Caco-2 (cell line): ENCODE measurements at regions not wholly inside any gene's neighbourhood (a gene's known extent, or its start where the extent isn't known, plus 50 kb on each side); places are given as distances from the start of the nearest gene placed in this dataset.

ENCODE experiments used
- BruUV-seq: library from RNA; stranded (reverse); fragments of 400-500 nt; replicated peaks from 2 replicates; lab custom pipeline; 2021; lab: Mats Ljungman, UMichigan
- CTCF ChIA-PET: fragments of 300-600 bp; sonication (Branson Sonifier 250); formaldehyde crosslinking; loops from one replicate; lab custom pipeline; 2022; ENCODE audit warnings: antibody characterized with exemption; lab: Charles Lee
- POLR2A ChIA-PET: fragments of 300-600 bp; sonication (Branson Sonifier 250); formaldehyde crosslinking; loops from one replicate; lab custom pipeline; 2022; ENCODE audit warnings: antibody characterized with exemption; lab: Charles Lee
- DNase-seq, 2 experiments: peaks; one replicate each; pipeline versions ENCODE4 v3.0.0 to v3.0.0-alpha.2; 2020 to 2022
- H3K27me3 ChIP-seq: replicated peaks from 2 replicates; pipeline ENCODE4 v1.6.0; 2011; ENCODE audit warnings: low read length; ENCODE audit not compliant: control insufficient read depth, insufficient read depth
- H3K36me3 ChIP-seq: 2 replicates; pipeline ENCODE4 v1.5.1; 2011; ENCODE audit warnings: low read length; ENCODE audit not compliant: control insufficient read depth, insufficient read depth
- H3K4me1 ChIP-seq: fragments of 250-450 bp; sonication (Bioruptor Pico); 2 replicates; pipeline ENCODE4 v1.5.1; 2020; ENCODE audit warnings: mild to moderate bottlenecking
- H3K4me3 ChIP-seq: 2 replicates; pipeline ENCODE4 v1.5.1; 2011; ENCODE audit warnings: low read depth, mild to moderate bottlenecking, control low read depth, low read length
- H3K9me3 ChIP-seq: fragments of 250-450 bp; sonication (Bioruptor Pico); 2 replicates; pipeline ENCODE4 v1.5.1; 2020; ENCODE audit warnings: mild to moderate bottlenecking, moderate library complexity
- H3K27ac Mint-ChIP-seq: one replicate; pipeline ENCODE4 v1.8.0; 2022; ENCODE audit warnings: mixed read lengths; ENCODE audit not compliant: unreplicated experiment
- H3K27me3 Mint-ChIP-seq: one replicate; pipeline ENCODE4 v1.8.0; 2022; ENCODE audit warnings: mixed read lengths; ENCODE audit not compliant: insufficient read depth, unreplicated experiment
- H3K36me3 Mint-ChIP-seq: one replicate; pipeline ENCODE4 v1.8.0; 2022; ENCODE audit warnings: mild to moderate bottlenecking, mixed read lengths; ENCODE audit not compliant: insufficient read depth, unreplicated experiment
- H3K4me1 Mint-ChIP-seq: one replicate; pipeline ENCODE4 v1.8.0; 2022; ENCODE audit warnings: low read depth, mixed read lengths; ENCODE audit not compliant: unreplicated experiment
- H3K4me3 Mint-ChIP-seq: one replicate; pipeline ENCODE4 v1.8.0; 2022; ENCODE audit warnings: mild to moderate bottlenecking, moderate library complexity, mixed read lengths; ENCODE audit not compliant: unreplicated experiment
- H3K9me3 Mint-ChIP-seq: one replicate; pipeline ENCODE4 v1.8.0; 2022; ENCODE audit warnings: mixed read lengths; ENCODE audit not compliant: unreplicated experiment
- intact Hi-C: fragments of 100-400 bp; cut with micrococcal nuclease; formaldehyde crosslinking; loops from one replicate; pipeline ENCODE4 v1.10.0; 2022; ENCODE audit not compliant: unreplicated experiment
- TF ChIP-seq, protein P1 (sequence below), 2 experiments: fragments of 200-600 bp in 1 of 2; IDR thresholded peaks; 1 replicate in 1 of 2; 2 replicates in 1 of 2; pipeline versions ENCODE4 v1.5.1 to v1.8.0; 2011 to 2022; ENCODE audit warnings: antibody characterized with exemption in 1 of 2, control low read depth in 1 of 2, inconsistent platforms in 1 of 2, low read depth in 1 of 2, low read length in 1 of 2, mild to moderate bottlenecking in 1 of 2, moderate library complexity in 1 of 2; ENCODE audit not compliant: insufficient read depth in 1 of 2, severe bottlenecking in 1 of 2, unreplicated experiment in 1 of 2

- no peak for DNase-seq
- no peaks in the 10 kb centered on the region for H3K27me3 ChIP-seq
- POLR2A ChIA-PET, result no interaction called here
- no peaks in the 10 kb centered on the region for H3K9me3 Mint-ChIP-seq
- H3K4me1 ChIP-seq, result no peaks in the 10 kb centered on the region
- CTCF ChIA-PET, result no interaction called here
- no peaks in the 10 kb centered on the region for H3K27me3 Mint-ChIP-seq
- H3K36me3 Mint-ChIP-seq, result no peaks in the 10 kb centered on the region
- H3K4me1 Mint-ChIP-seq, result no peaks in the 10 kb centered on the region
- TF ChIP-seq, protein P1, sequence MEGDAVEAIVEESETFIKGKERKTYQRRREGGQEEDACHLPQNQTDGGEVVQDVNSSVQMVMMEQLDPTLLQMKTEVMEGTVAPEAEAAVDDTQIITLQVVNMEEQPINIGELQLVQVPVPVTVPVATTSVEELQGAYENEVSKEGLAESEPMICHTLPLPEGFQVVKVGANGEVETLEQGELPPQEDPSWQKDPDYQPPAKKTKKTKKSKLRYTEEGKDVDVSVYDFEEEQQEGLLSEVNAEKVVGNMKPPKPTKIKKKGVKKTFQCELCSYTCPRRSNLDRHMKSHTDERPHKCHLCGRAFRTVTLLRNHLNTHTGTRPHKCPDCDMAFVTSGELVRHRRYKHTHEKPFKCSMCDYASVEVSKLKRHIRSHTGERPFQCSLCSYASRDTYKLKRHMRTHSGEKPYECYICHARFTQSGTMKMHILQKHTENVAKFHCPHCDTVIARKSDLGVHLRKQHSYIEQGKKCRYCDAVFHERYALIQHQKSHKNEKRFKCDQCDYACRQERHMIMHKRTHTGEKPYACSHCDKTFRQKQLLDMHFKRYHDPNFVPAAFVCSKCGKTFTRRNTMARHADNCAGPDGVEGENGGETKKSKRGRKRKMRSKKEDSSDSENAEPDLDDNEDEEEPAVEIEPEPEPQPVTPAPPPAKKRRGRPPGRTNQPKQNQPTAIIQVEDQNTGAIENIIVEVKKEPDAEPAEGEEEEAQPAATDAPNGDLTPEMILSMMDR (IDR thresholded peaks at IDR 0.05; ENCODE audit: insufficient read depth in 1 of 2, low read depth in 1 of 2, low read length in 1 of 2, severe bottlenecking in 1 of 2, unreplicated experiment in 1 of 2), result no peak
- BruUV-seq, result no TSS peak
- no peaks in the 10 kb centered on the region for H3K9me3 ChIP-seq
- H3K4me3 ChIP-seq, result no peak overlapping the region
- H3K27ac Mint-ChIP-seq, result no peak overlapping the region
- intact Hi-C loops, result no loop called here
- H3K4me3 Mint-ChIP-seq, result no peak overlapping the region
- no peaks in the 10 kb centered on the region for H3K36me3 ChIP-seq
Observed at GRCh38 chr7:110071192-110071591, 1019.7 kb upstream of the LRRN3 start.

DNA sequence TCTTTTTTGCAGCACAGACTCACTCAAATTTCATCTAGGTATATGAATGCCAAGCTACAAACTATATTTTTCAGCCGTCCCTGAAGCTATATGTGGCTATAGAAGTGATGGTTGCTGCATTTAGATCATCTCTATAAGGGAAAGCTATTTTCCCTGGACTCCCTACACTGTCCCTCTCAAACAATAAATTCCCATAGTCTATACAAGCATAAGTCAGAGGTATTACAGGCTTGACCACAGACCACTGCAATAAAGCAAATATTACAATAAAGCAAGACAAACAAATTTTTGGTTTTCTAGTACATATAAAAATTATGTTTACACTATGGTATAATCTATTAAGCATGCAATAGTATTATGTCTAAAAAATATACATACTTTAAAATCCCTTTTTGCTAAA, 1015.5 kb upstream of the LRRN3 start:
- H3K9me3 Mint-ChIP-seq, result no peaks in the 10 kb centered on the region

GRCh38 chr7:110076194-110076593, 1014.7 kb upstream of the LRRN3 start:
- Histone ChIP-seq H3K27me3 (no peaks in the 10 kb centered on the region), H3K4me1 (no peaks in the 10 kb centered on the region), H3K36me3 (no peaks in the 10 kb centered on the region), H3K9me3 (no peaks in the 10 kb centered on the region), H3K4me3 (no peak overlapping the region)
- Mint-ChIP-seq H3K4me1 (no peaks in the 10 kb centered on the region), H3K27ac (no peak overlapping the region), H3K27me3 (no peaks in the 10 kb centered on the region), H3K36me3 (no peaks in the 10 kb centered on the region), H3K4me3 (no peak overlapping the region), H3K9me3 (no peaks in the 10 kb centered on the region)
- DNase-seq, result no peak
- BruUV-seq, result no TSS peak
- ChIA-PET CTCF (no interaction called here), POLR2A (no interaction called here)
- intact Hi-C loops, result no loop called here
- TF ChIP-seq, protein P1 (IDR thresholded peaks at IDR 0.05; ENCODE audit: insufficient read depth in 1 of 2, low read depth in 1 of 2, low read length in 1 of 2, severe bottlenecking in 1 of 2, unreplicated experiment in 1 of 2), result no peak

More for the DNA sequence above, 1015.5 kb upstream of the LRRN3 start:
- Histone ChIP-seq H3K27me3 (no peaks in the 10 kb centered on the region), H3K9me3 (no peaks in the 10 kb centered on the region), H3K36me3 (no peaks in the 10 kb centered on the region), H3K4me1 (no peaks in the 10 kb centered on the region), H3K4me3 (no peak overlapping the region)
- DNase-seq, result no peak
- Mint-ChIP-seq H3K4me1 (no peaks in the 10 kb centered on the region), H3K36me3 (no peaks in the 10 kb centered on the region), H3K27me3 (no peaks in the 10 kb centered on the region), H3K4me3 (no peak overlapping the region), H3K27ac (no peak overlapping the region)
- intact Hi-C loops, result no loop called here
- ChIA-PET POLR2A (no interaction called here), CTCF (no interaction called here)
- no TSS peak for BruUV-seq
- TF ChIP-seq, protein P1 (IDR thresholded peaks at IDR 0.05; ENCODE audit: insufficient read depth in 1 of 2, low read depth in 1 of 2, low read length in 1 of 2, severe bottlenecking in 1 of 2, unreplicated experiment in 1 of 2), result no peak
